CD14-positive monocyte (primary cell): ENCODE measurements at regions not wholly inside any gene's neighbourhood (a gene's known extent, or its start where the extent isn't known, plus 50 kb on each side); places are given as distances from the start of the nearest gene placed in this dataset.

Source experiments
- DNase-seq, 3 donors: peaks; one replicate each; pipeline ENCODE4 v3.0.0-alpha.2; 2011 to 2022
- H2AFZ ChIP-seq: 2 replicates; pipeline ENCODE4 v1.6.0; 2012; ENCODE audit warnings: mild to moderate bottlenecking, low read depth, low read length, inconsistent platforms; ENCODE audit not compliant: insufficient read depth, poor library complexity, severe bottlenecking
- H3K27ac ChIP-seq, 2 donors: 1 replicate in 1 of 2; 2 replicates in 1 of 2; pipeline ENCODE4 v1.5.1; 2012 to 2013; ENCODE audit warnings: low read length in 2 of 2, control low read depth in 1 of 2, inconsistent platforms in 1 of 2, low read depth in 1 of 2, mild to moderate bottlenecking in 1 of 2
- H3K27me3 ChIP-seq, 2 donors: one replicate each; pipeline versions ENCODE4 v1.6.0 to v1.6.1; 2011 to 2013; ENCODE audit warnings: low read length in 2 of 2; ENCODE audit not compliant: control insufficient read depth in 2 of 2, insufficient read depth in 2 of 2
- H3K36me3 ChIP-seq, 2 donors: replicated peaks in 1 of 2; 1 replicate in 1 of 2; 2 replicates in 1 of 2; pipeline versions ENCODE4 v1.5.1 to v1.6.1; 2012 to 2013; ENCODE audit warnings: low read length in 2 of 2, control low read depth in 1 of 2, inconsistent platforms in 1 of 2, mild to moderate bottlenecking in 1 of 2; ENCODE audit not compliant: insufficient read depth in 2 of 2, control insufficient read depth in 1 of 2
- H3K4me1 ChIP-seq, 2 donors: 1 replicate in 1 of 2; 2 replicates in 1 of 2; pipeline versions ENCODE4 v1.5.1 to v1.6.1; 2012 to 2013; ENCODE audit warnings: low read length in 2 of 2, control low read depth in 1 of 2, inconsistent platforms in 1 of 2, mild to moderate bottlenecking in 1 of 2, moderate library complexity in 1 of 2; ENCODE audit not compliant: insufficient read depth in 2 of 2, control insufficient read depth in 1 of 2
- H3K4me2 ChIP-seq: replicated peaks from 2 replicates; pipeline ENCODE3; 2012; ENCODE audit warnings: low read length, moderate library complexity, mild to moderate bottlenecking; ENCODE audit not compliant: poor library complexity, severe bottlenecking; ENCODE audit errors: extremely low read depth
- H3K4me3 ChIP-seq, 3 experiments: fragments of 200-600 bp in 1 of 3; sonication (generic) in 1 of 3; replicated peaks in 1 of 3; 1 replicate in 2 of 3; 2 replicates in 1 of 3; pipeline ENCODE4 v1.5.1; 2011 to 2013; ENCODE audit warnings: low read length in 3 of 3, mild to moderate bottlenecking in 3 of 3, control low read depth in 2 of 3, low read depth in 2 of 3, inconsistent platforms in 1 of 3, moderate library complexity in 1 of 3
- H3K79me2 ChIP-seq: 2 replicates; pipeline ENCODE4 v1.6.0; 2012; ENCODE audit warnings: mild to moderate bottlenecking, control low read depth, inconsistent platforms, low read length, moderate library complexity; ENCODE audit not compliant: insufficient read depth
- H3K9ac ChIP-seq: 2 replicates; pipeline ENCODE4 v1.6.0; 2017; ENCODE audit warnings: low read length, mild to moderate bottlenecking; ENCODE audit not compliant: insufficient read depth, poor library complexity, severe bottlenecking
- H3K9me3 ChIP-seq, 2 donors: replicated peaks in 1 of 2; 1 replicate in 1 of 2; 2 replicates in 1 of 2; pipeline versions ENCODE4 v1.5.1 to v1.6.1; 2012 to 2013; ENCODE audit warnings: low read length in 2 of 2, control low read depth in 1 of 2; ENCODE audit not compliant: control insufficient read depth in 1 of 2, insufficient read depth in 1 of 2
- H4K20me1 ChIP-seq: 2 replicates; pipeline ENCODE4 v1.6.0; 2012; ENCODE audit warnings: mild to moderate bottlenecking, low read length, control low read depth, moderate library complexity; ENCODE audit not compliant: insufficient read depth
- H3K27ac Mint-ChIP-seq, 7 donors: one replicate each; pipeline ENCODE4 v1.8.0; 2020; ENCODE audit warnings: mild to moderate bottlenecking in 7 of 7, mixed read lengths in 7 of 7, moderate library complexity in 6 of 7, inconsistent platforms in 2 of 7
- H3K27me3 Mint-ChIP-seq, 3 donors: one replicate each; pipeline ENCODE4 v1.8.0; 2021 to 2022; ENCODE audit warnings: low read depth in 3 of 3, mild to moderate bottlenecking in 3 of 3, mixed read lengths in 3 of 3, moderate library complexity in 3 of 3, inconsistent platforms in 1 of 3
- H3K36me3 Mint-ChIP-seq, 2 donors: one replicate each; pipeline ENCODE4 v1.8.0; 2020; ENCODE audit warnings: mixed read lengths in 2 of 2, inconsistent platforms in 1 of 2, mild to moderate bottlenecking in 1 of 2
- H3K4me1 Mint-ChIP-seq: one replicate; pipeline ENCODE4 v1.8.0; 2020; ENCODE audit warnings: mild to moderate bottlenecking, mixed read lengths
- H3K4me3 Mint-ChIP-seq, 2 donors: one replicate each; pipeline ENCODE4 v1.8.0; 2020; ENCODE audit warnings: mild to moderate bottlenecking in 2 of 2, mixed read lengths in 2 of 2, moderate library complexity in 1 of 2
- H3K9me3 Mint-ChIP-seq, 7 donors: one replicate each; pipeline ENCODE4 v1.8.0; 2020 to 2022; ENCODE audit warnings: mixed read lengths in 7 of 7, mild to moderate bottlenecking in 6 of 7, moderate library complexity in 6 of 7, inconsistent platforms in 2 of 7
- CTCF ChIP-seq: fragments of 200-600 bp; IDR thresholded peaks from one replicate; pipeline ENCODE4 v1.8.0; 2022; ENCODE audit warnings: antibody characterized with exemption, mild to moderate bottlenecking
- WGBS: methylation state at CpG from one replicate; pipeline ENCODE4 v1.1.5; 2013; ENCODE audit warnings: missing lambda C conversion rate; ENCODE audit not compliant: insufficient coverage; 5-methylcytosine and 5-hydroxymethylcytosine counted together
- intact Hi-C, 2 donors: fragments of 100-400 bp; cut with micrococcal nuclease; formaldehyde crosslinking; loops; one replicate each; pipeline versions ENCODE4 v1.15.0 to v1.15.1; 2023

DNA sequence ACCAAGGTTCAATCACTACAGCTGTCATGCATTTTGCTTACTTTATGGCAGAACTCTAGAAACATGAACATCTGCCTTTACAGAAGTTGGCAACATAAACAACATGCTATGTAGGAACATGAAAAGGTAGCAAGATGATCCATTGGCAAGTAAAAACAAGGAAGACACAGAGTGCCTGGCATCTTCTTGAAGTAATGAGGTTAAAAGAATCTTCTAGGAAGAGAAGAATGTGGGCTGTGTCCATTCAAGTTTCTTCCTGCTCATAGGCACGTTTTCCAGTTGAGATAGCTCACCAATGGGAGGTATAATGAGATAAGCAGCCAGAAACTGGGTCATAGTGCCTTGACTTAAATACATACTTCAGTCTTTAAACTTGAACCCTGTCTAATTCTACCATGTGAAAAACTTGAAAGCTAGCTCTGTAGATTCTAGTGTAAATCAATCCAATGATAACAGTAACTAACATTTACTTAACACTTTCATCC lies 109.4 kb upstream of the PRLR start:
- Histone ChIP-seq H3K9ac (no peak overlapping the region), H3K9me3 (peaks cover 0 to 3% of the 10 kb centered on the region in 2 donors), H3K4me1 (peaks cover 0 to 5% of the 10 kb centered on the region in 2 donors), H3K79me2 (no peaks in the 10 kb centered on the region), H3K4me2 (no peak overlapping the region), H3K27ac (no peak overlapping the region), H3K4me3 (no peak overlapping the region), H3K27me3 (no peaks in the 10 kb centered on the region), H3K36me3 (no peaks in the 10 kb centered on the region), H4K20me1 (no peaks in the 10 kb centered on the region), H2AFZ (no peak overlapping the region)
- Mint-ChIP-seq H3K27me3 (no peaks in the 10 kb centered on the region), H3K27ac (no peak overlapping the region), H3K4me1 (peaks cover 8% of the 10 kb centered on the region), H3K9me3 (peaks cover 3 to 17% (median 8%) of the 10 kb centered on the region in 7 donors), H3K36me3 (no peaks in the 10 kb centered on the region), H3K4me3 (no peak overlapping the region)
- WGBS, result 60% methylated on average over 1 of the region's 1 CpG
- intact Hi-C loops, result no loop called here
- TF ChIP-seq CTCF, result no peak
- no peak for DNase-seq

DNA sequence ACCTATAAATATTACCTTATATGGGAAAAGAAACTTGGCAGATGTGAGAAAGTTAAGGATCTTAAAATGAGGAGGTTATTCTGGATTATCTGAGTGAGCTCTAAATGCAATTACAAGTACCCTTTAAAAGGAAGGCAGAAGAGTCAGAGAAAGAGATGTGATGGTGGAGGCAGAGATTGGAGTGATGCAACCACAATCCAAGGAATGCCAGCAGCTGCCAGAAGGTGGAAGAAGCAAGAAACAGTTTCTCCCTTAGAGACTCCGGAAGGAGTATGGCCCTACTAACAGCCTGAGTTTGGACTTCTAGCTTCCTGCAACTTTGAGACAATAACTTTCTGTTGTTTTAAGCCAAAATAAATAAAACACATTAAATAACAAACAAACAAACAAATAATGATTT lies 108.7 kb upstream of the PRLR start:
- Histone ChIP-seq H3K27ac (no peak overlapping the region), H4K20me1 (no peaks in the 10 kb centered on the region), H2AFZ (no peak overlapping the region), H3K4me1 (peaks cover 0 to 5% of the 10 kb centered on the region in 2 donors), H3K4me3 (no peak overlapping the region), H3K36me3 (no peaks in the 10 kb centered on the region), H3K27me3 (no peaks in the 10 kb centered on the region), H3K79me2 (no peaks in the 10 kb centered on the region), H3K9ac (no peak overlapping the region), H3K4me2 (no peak overlapping the region), H3K9me3 (peaks cover 0 to 3% of the 10 kb centered on the region in 2 donors)
- H3K4me3 Mint-ChIP-seq, result no peak overlapping the region
- H3K4me1 Mint-ChIP-seq, result peaks cover 8% of the 10 kb centered on the region
- no peaks in the 10 kb centered on the region for H3K36me3 Mint-ChIP-seq
- no CpG with 5 or more reads among the region's 1 CpG for WGBS
- no peak for DNase-seq
- TF ChIP-seq CTCF, result no peak
- intact Hi-C loops, result no loop called here
- H3K9me3 Mint-ChIP-seq, result peaks cover 3 to 17% (median 8%) of the 10 kb centered on the region in 7 donors
- H3K27ac Mint-ChIP-seq, result no peak overlapping the region
- H3K27me3 Mint-ChIP-seq, result no peaks in the 10 kb centered on the region
